ENCODE measurements at regions not wholly inside any gene's neighbourhood (a gene's known extent, or its start where the extent isn't known, plus 50 kb on each side); places are given as distances from the start of the nearest gene placed in this dataset.

- Mint-ChIP-seq H3K36me3 (ENCODE audit: low read depth) (no peaks in the 10 kb centered on the region), H3K4me1 (peaks cover 28% of the 10 kb centered on the region), H3K9me3 (no peaks in the 10 kb centered on the region), H3K4me3 (no peak overlapping the region), H3K27ac (peak overlapping the region; percentile 46 to 79 (median 70)), H3K27me3 (ENCODE audit: low read depth) (peaks cover 3% of the 10 kb centered on the region)
- TF ChIP-seq CTCF (IDR thresholded peaks at IDR 0.05; ENCODE audit: unreplicated experiment in 3 of 3): no peak
These were observed 159.3 kb downstream of the SCG2 start for GRCh38 chr2:223442847-223443246.

- Mint-ChIP-seq H3K9me3 (peaks cover 3% of the 10 kb centered on the region), H3K4me1 (peaks cover 9% of the 10 kb centered on the region), H3K4me3 (no peak overlapping the region), H3K27me3 (ENCODE audit: low read depth) (peaks cover 5% of the 10 kb centered on the region), H3K36me3 (ENCODE audit: low read depth) (no peaks in the 10 kb centered on the region), H3K27ac (peak overlapping the region in 1 of 3 experiments; percentile 38)
- no peak for TF ChIP-seq CTCF (IDR thresholded peaks at IDR 0.05; ENCODE audit: unreplicated experiment in 3 of 3)
These were observed 151.9 kb downstream of the SCG2 start for GRCh38 chr2:223450246-223450645.

- Mint-ChIP-seq H3K27me3 (ENCODE audit: low read depth) (peaks cover 4% of the 10 kb centered on the region), H3K36me3 (ENCODE audit: low read depth) (no peaks in the 10 kb centered on the region), H3K9me3 (peaks cover under 1% of the 10 kb centered on the region), H3K27ac (no peak overlapping the region), H3K4me3 (no peak overlapping the region), H3K4me1 (no peaks in the 10 kb centered on the region)
- no peak for TF ChIP-seq CTCF (IDR thresholded peaks at IDR 0.05; ENCODE audit: unreplicated experiment in 3 of 3)
These were observed 144.9 kb downstream of the SCG2 start for GRCh38 chr2:223457301-223457700.

- H3K36me3 Mint-ChIP-seq (ENCODE audit: low read depth): no peaks in the 10 kb centered on the region
- H3K4me3 Mint-ChIP-seq: no peak overlapping the region
- H3K27ac Mint-ChIP-seq: no peak overlapping the region
- H3K4me1 Mint-ChIP-seq: no peaks in the 10 kb centered on the region
- H3K27me3 Mint-ChIP-seq (ENCODE audit: low read depth): peaks cover 4% of the 10 kb centered on the region
- peak; percentile 26 to 52 (median 37) for TF ChIP-seq CTCF (IDR thresholded peaks at IDR 0.05; ENCODE audit: unreplicated experiment in 3 of 3)
- peaks cover 6% of the 10 kb centered on the region for H3K9me3 Mint-ChIP-seq
These were observed 142.7 kb downstream of the SCG2 start for GRCh38 chr2:223459328-223459939.

GRCh38 chr2:223460209-223460608 lies 142.0 kb downstream of the SCG2 start:
- H3K36me3 Mint-ChIP-seq (ENCODE audit: low read depth): no peaks in the 10 kb centered on the region
- H3K27me3 Mint-ChIP-seq (ENCODE audit: low read depth): peaks cover 4% of the 10 kb centered on the region
- no peaks in the 10 kb centered on the region for H3K4me1 Mint-ChIP-seq
- no peak for TF ChIP-seq CTCF (IDR thresholded peaks at IDR 0.05; ENCODE audit: unreplicated experiment in 3 of 3)
- H3K9me3 Mint-ChIP-seq: peaks cover 6% of the 10 kb centered on the region
- H3K27ac Mint-ChIP-seq: no peak overlapping the region
- H3K4me3 Mint-ChIP-seq: no peak overlapping the region

GRCh38 chr2:223460774-223461211 lies 141.4 kb downstream of the SCG2 start:
- H3K36me3 Mint-ChIP-seq (ENCODE audit: low read depth): no peaks in the 10 kb centered on the region
- peaks cover 9% of the 10 kb centered on the region for H3K9me3 Mint-ChIP-seq
- no peak for TF ChIP-seq CTCF (IDR thresholded peaks at IDR 0.05; ENCODE audit: unreplicated experiment in 3 of 3)
- H3K4me1 Mint-ChIP-seq: no peaks in the 10 kb centered on the region
- peaks cover 4% of the 10 kb centered on the region for H3K27me3 Mint-ChIP-seq (ENCODE audit: low read depth)
- no peak overlapping the region for H3K27ac Mint-ChIP-seq
- no peak overlapping the region for H3K4me3 Mint-ChIP-seq

All from nephron (organoid).